ENCODE measurements at regions not wholly inside any gene's neighbourhood (a gene's known extent, or its start where the extent isn't known, plus 50 kb on each side); places are given as distances from the start of the nearest gene placed in this dataset.

DNA sequence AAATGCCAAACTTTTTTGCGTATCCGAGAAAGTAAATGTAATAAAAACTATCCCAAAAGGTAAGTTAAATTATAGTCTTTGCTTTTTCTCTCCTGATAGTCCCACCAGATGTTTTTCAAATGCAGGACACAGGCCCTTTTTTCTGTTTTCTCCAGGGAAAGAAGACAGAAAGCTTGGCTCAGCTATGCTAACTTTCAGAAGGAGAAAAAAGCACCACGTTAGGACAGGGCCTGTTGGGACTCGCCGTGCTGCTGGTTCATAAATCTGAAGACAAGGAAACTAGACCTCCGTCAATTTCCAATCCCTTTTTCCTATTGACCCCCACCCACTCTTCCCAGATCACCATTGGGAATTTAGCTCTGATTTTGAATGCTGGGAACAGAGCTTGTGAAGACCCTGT is 220.9 kb upstream of the SFRP2 start:
- Histone ChIP-seq H3K4me3 (ENCODE audit: low read length in 2 of 2) (no peak overlapping the region), H3K4me1 (ENCODE audit: control insufficient read depth in 2 of 2, insufficient read depth in 2 of 2, low read length in 2 of 2) (no peaks in the 10 kb centered on the region), H3K9me3 (ENCODE audit: control insufficient read depth in 2 of 2, insufficient read depth in 1 of 2, low read length in 1 of 2) (no peaks in the 10 kb centered on the region), H3K27ac (ENCODE audit: low read depth in 1 of 2, low read length in 1 of 2) (no peak overlapping the region), H3K27me3 (ENCODE audit: control insufficient read depth in 2 of 2, insufficient read depth in 1 of 2, low read length in 1 of 2) (no peaks in the 10 kb centered on the region), H3K36me3 (ENCODE audit: control insufficient read depth in 2 of 2, insufficient read depth in 2 of 2, low read length in 1 of 2) (no peaks in the 10 kb centered on the region)
- DNase-seq (ENCODE audit: low read depth in 6 of 9, low spot score in 9 of 9): no peak
- 76% methylated on average over 6 of the region's 6 CpGs for WGBS

DNA sequence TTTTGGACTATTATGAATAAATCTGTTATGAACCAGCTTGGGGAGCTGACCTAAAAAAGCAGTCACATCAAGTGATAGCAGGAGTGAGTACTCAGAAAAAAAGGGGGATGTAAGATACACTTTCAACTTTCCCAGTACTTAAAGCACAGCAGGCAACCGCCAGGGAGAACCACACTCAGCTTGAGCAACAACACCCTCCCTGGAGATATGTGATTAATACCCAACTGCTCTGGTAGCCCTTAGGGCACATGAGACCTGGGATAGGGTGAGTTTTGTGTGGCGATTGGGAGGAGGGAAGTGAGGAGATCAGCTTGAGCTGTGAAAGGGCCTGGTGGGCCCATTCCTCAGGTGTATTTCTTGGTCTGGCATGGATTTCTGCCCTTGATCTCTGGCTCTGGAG is 220.3 kb upstream of the SFRP2 start:
- no peak for DNase-seq (ENCODE audit: low read depth in 6 of 9, low spot score in 9 of 9)
- Histone ChIP-seq H3K27me3 (ENCODE audit: control insufficient read depth in 2 of 2, insufficient read depth in 1 of 2, low read length in 1 of 2) (no peaks in the 10 kb centered on the region), H3K27ac (ENCODE audit: low read depth in 1 of 2, low read length in 1 of 2) (no peak overlapping the region), H3K4me3 (ENCODE audit: low read length in 2 of 2) (no peak overlapping the region), H3K9me3 (ENCODE audit: control insufficient read depth in 2 of 2, insufficient read depth in 1 of 2, low read length in 1 of 2) (no peaks in the 10 kb centered on the region), H3K4me1 (ENCODE audit: control insufficient read depth in 2 of 2, insufficient read depth in 2 of 2, low read length in 2 of 2) (no peaks in the 10 kb centered on the region), H3K36me3 (ENCODE audit: control insufficient read depth in 2 of 2, insufficient read depth in 2 of 2, low read length in 1 of 2) (no peaks in the 10 kb centered on the region)
- 92% methylated on average over 2 of the region's 2 CpGs for WGBS

DNA sequence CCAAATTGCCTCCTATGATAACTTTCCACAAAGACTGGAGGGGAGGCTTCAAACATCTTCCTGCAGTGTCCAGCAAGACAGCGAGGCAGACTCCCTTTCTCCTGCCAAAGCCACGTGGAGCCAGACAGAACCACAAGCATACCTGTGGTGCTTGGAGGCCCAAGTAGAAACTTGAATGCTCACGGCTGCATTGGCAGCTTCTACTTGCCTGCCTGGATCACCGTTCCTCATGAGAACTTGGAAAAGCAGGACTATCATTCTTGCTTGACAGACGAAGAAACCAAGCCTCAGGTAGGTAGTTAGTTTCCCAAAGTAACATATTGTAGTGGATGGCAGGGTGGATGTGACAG is 216.3 kb upstream of the SFRP2 start:
- Histone ChIP-seq H3K27me3 (ENCODE audit: control insufficient read depth in 2 of 2, insufficient read depth in 1 of 2, low read length in 1 of 2) (no peaks in the 10 kb centered on the region), H3K27ac (ENCODE audit: low read depth in 1 of 2, low read length in 1 of 2) (no peak overlapping the region), H3K4me3 (ENCODE audit: low read length in 2 of 2) (no peak overlapping the region), H3K4me1 (ENCODE audit: control insufficient read depth in 2 of 2, insufficient read depth in 2 of 2, low read length in 2 of 2) (no peaks in the 10 kb centered on the region), H3K9me3 (ENCODE audit: control insufficient read depth in 2 of 2, insufficient read depth in 1 of 2, low read length in 1 of 2) (no peaks in the 10 kb centered on the region), H3K36me3 (ENCODE audit: control insufficient read depth in 2 of 2, insufficient read depth in 2 of 2, low read length in 1 of 2) (no peaks in the 10 kb centered on the region)
- no peak for DNase-seq (ENCODE audit: low read depth in 6 of 9, low spot score in 9 of 9)
- 88% methylated on average over 5 of the region's 5 CpGs for WGBS

DNA sequence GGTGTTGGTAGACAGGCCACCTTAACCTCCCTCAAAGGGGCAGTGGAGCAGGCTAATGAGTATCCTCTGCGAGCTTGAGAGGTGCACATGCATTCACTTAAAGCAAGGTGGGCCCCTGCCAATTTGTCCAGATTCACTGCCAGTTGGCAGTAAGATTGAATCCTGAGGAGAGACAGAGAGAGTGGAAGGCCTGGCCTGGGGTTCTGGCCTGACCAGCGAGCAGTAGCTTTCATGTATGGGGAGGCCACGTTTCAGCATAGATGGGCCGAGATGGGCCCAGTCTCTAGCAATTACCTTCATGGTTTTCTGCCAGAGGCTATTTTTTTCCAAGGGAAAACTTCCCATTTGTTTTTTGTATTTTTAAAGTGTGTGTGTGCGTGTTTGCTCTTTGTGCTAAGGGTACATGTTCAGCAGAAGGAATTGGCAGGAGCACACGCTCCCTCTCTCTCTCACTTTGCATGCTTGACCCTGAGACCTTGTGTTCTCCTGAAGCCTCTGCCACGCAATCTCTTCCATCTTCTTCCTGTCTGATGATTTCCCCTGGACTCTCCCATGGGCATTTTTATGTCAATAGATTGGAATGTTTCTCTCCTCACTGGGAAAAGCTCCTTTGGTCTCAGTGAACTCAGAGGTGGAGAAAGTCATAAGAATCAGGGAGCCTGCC is 215.8 kb upstream of the SFRP2 start:
- Histone ChIP-seq H3K4me1 (ENCODE audit: control insufficient read depth in 2 of 2, insufficient read depth in 2 of 2, low read length in 2 of 2) (no peaks in the 10 kb centered on the region), H3K27ac (ENCODE audit: low read depth in 1 of 2, low read length in 1 of 2) (no peak overlapping the region), H3K27me3 (ENCODE audit: control insufficient read depth in 2 of 2, insufficient read depth in 1 of 2, low read length in 1 of 2) (no peaks in the 10 kb centered on the region), H3K36me3 (ENCODE audit: control insufficient read depth in 2 of 2, insufficient read depth in 2 of 2, low read length in 1 of 2) (no peaks in the 10 kb centered on the region), H3K9me3 (ENCODE audit: control insufficient read depth in 2 of 2, insufficient read depth in 1 of 2, low read length in 1 of 2) (no peaks in the 10 kb centered on the region), H3K4me3 (ENCODE audit: low read length in 2 of 2) (no peak overlapping the region)
- 95% methylated on average over 7 of the region's 7 CpGs for WGBS
- no peak for DNase-seq (ENCODE audit: low read depth in 6 of 9, low spot score in 9 of 9)

DNA sequence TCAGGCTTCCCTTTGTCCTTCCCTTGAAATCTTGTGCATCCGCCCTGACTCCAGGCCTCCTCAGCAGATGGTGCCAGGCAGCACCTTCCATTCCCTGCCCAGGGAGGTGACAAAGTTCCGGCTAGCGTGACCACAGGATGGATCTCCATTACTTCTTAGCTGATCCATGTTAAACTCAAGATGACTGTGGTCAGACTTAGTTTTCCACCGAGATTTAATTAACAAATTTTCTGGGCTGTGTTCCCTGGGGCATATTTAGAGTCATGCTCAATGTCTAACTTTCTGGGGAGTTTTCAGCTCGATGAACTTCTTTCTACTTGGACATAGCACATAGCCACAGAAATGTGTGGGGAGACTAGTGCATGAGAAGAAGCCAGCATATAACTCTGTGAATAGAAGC is 215.1 kb upstream of the SFRP2 start:
- no peaks in the 10 kb centered on the region for H3K27me3 ChIP-seq (ENCODE audit: control insufficient read depth in 2 of 2, insufficient read depth in 1 of 2, low read length in 1 of 2)
- no peak overlapping the region for H3K27ac ChIP-seq (ENCODE audit: low read depth in 1 of 2, low read length in 1 of 2)
- H3K4me1 ChIP-seq (ENCODE audit: control insufficient read depth in 2 of 2, insufficient read depth in 2 of 2, low read length in 2 of 2): no peaks in the 10 kb centered on the region
- no peaks in the 10 kb centered on the region for H3K9me3 ChIP-seq (ENCODE audit: control insufficient read depth in 2 of 2, insufficient read depth in 1 of 2, low read length in 1 of 2)
- H3K36me3 ChIP-seq (ENCODE audit: control insufficient read depth in 2 of 2, insufficient read depth in 2 of 2, low read length in 1 of 2): no peaks in the 10 kb centered on the region
- 91% methylated on average over 5 of the region's 5 CpGs for WGBS
- no peak for DNase-seq (ENCODE audit: low read depth in 6 of 9, low spot score in 9 of 9)
- H3K4me3 ChIP-seq (ENCODE audit: low read length in 2 of 2): no peak overlapping the region

DNA sequence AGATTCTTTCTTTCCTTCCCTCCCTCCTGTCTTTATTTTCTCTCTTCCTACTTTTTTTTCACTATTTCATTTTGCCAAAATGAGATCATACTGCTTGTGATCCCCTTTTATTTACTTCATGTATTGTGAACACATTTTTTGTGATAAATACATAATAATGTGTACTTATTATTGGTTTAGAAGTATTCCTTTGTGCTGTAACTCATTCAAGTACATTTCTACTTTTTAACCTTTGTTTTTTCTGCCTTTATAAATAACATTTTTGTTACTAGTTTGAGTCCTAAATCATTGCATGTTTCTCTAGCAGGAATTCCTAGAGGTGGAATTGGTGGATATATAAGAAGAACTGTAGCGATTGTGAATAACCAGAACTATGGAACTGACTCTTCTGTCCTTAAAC is 214.5 kb upstream of the SFRP2 start:
- Histone ChIP-seq H3K4me3 (ENCODE audit: low read length in 2 of 2) (no peak overlapping the region), H3K27me3 (ENCODE audit: control insufficient read depth in 2 of 2, insufficient read depth in 1 of 2, low read length in 1 of 2) (no peaks in the 10 kb centered on the region), H3K4me1 (ENCODE audit: control insufficient read depth in 2 of 2, insufficient read depth in 2 of 2, low read length in 2 of 2) (no peaks in the 10 kb centered on the region), H3K9me3 (ENCODE audit: control insufficient read depth in 2 of 2, insufficient read depth in 1 of 2, low read length in 1 of 2) (no peaks in the 10 kb centered on the region), H3K27ac (ENCODE audit: low read depth in 1 of 2, low read length in 1 of 2) (no peak overlapping the region), H3K36me3 (ENCODE audit: control insufficient read depth in 2 of 2, insufficient read depth in 2 of 2, low read length in 1 of 2) (no peaks in the 10 kb centered on the region)
- DNase-seq (ENCODE audit: low read depth in 6 of 9, low spot score in 9 of 9): no peak
- WGBS: 96% methylated on average over 1 of the region's 1 CpG

DNA sequence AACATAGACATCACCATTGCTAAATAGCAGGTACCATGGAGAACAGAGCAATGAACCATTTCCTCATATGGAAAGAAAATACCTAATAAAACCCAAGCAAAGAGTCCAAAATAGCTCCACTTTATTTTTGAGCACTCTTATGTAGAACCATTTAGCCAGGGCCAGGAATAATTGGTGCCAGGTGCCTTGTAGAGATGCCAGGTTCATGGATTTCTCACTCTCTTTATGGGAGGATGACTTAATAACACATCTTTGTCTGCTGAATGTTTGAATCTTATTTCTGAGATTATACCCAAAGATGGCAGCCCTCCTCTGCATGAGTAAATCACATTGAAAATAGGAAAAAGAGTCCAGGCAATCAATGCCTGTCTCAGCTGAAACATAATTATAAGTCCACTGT is 212.3 kb upstream of the SFRP2 start:
- H3K27me3 ChIP-seq (ENCODE audit: control insufficient read depth in 2 of 2, insufficient read depth in 1 of 2, low read length in 1 of 2): no peaks in the 10 kb centered on the region
- no peaks in the 10 kb centered on the region for H3K4me1 ChIP-seq (ENCODE audit: control insufficient read depth in 2 of 2, insufficient read depth in 2 of 2, low read length in 2 of 2)
- H3K4me3 ChIP-seq (ENCODE audit: low read length in 2 of 2): no peak overlapping the region
- no peak for DNase-seq (ENCODE audit: low read depth in 6 of 9, low spot score in 9 of 9)
- no peaks in the 10 kb centered on the region for H3K9me3 ChIP-seq (ENCODE audit: control insufficient read depth in 2 of 2, insufficient read depth in 1 of 2, low read length in 1 of 2)
- no peak overlapping the region for H3K27ac ChIP-seq (ENCODE audit: low read depth in 1 of 2, low read length in 1 of 2)
- H3K36me3 ChIP-seq (ENCODE audit: control insufficient read depth in 2 of 2, insufficient read depth in 2 of 2, low read length in 1 of 2): no peaks in the 10 kb centered on the region

DNA sequence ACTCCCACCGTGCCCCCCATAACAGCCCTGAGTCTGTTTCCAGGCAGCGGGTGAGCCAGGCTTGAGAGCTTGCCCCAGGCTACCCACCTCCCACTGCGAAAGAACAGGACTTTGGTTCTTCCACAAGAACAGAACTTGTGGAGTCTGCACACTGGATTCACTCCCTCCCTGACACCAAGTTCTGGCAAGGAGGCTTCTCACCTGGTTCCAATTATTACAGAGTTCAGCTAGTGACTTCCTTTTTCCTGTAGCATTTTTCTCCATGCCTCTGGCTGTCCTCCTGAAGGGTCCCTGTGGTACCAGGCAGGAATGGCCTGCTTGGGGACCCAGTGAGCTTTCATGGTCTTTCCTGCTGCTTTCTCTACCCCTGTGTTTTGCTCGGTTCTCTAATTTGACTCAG is 208.6 kb upstream of the SFRP2 start:
- Histone ChIP-seq H3K27ac (ENCODE audit: low read depth in 1 of 2, low read length in 1 of 2) (no peak overlapping the region), H3K36me3 (ENCODE audit: control insufficient read depth in 2 of 2, insufficient read depth in 2 of 2, low read length in 1 of 2) (no peaks in the 10 kb centered on the region), H3K9me3 (ENCODE audit: control insufficient read depth in 2 of 2, insufficient read depth in 1 of 2, low read length in 1 of 2) (no peaks in the 10 kb centered on the region), H3K27me3 (ENCODE audit: control insufficient read depth in 2 of 2, insufficient read depth in 1 of 2, low read length in 1 of 2) (no peaks in the 10 kb centered on the region), H3K4me3 (ENCODE audit: low read length in 2 of 2) (no peak overlapping the region), H3K4me1 (ENCODE audit: control insufficient read depth in 2 of 2, insufficient read depth in 2 of 2, low read length in 2 of 2) (no peaks in the 10 kb centered on the region)
- no peak for DNase-seq (ENCODE audit: low read depth in 6 of 9, low spot score in 9 of 9)
- 70% methylated on average over 4 of the region's 4 CpGs for WGBS

DNA sequence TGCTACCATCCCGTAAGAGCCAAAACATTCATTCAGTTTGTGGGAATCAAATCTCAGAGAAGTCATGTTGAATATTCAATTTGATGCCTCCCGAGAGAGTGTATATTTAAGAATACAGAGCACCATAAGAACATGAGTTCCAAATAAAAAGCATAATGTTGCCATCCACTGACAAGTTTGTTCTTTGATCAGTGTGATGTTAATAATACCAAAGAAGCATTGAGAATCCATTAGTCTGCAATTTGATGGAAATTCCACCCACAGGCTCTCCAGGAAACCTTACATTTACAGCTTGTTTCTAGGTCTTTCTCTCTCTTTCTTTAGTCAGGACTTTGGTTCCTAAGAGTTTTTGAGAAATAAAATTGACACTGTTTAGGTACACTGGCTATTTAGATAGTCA is 200.6 kb upstream of the SFRP2 start:
- no peaks in the 10 kb centered on the region for H3K4me1 ChIP-seq (ENCODE audit: control insufficient read depth in 2 of 2, insufficient read depth in 2 of 2, low read length in 2 of 2)

More for the DNA sequence above, 200.6 kb upstream of the SFRP2 start:
- Histone ChIP-seq H3K9me3 (ENCODE audit: control insufficient read depth in 2 of 2, insufficient read depth in 1 of 2, low read length in 1 of 2) (no peaks in the 10 kb centered on the region), H3K36me3 (ENCODE audit: control insufficient read depth in 2 of 2, insufficient read depth in 2 of 2, low read length in 1 of 2) (no peaks in the 10 kb centered on the region), H3K4me3 (ENCODE audit: low read length in 2 of 2) (no peak overlapping the region), H3K27me3 (ENCODE audit: control insufficient read depth in 2 of 2, insufficient read depth in 1 of 2, low read length in 1 of 2) (no peaks in the 10 kb centered on the region), H3K27ac (ENCODE audit: low read depth in 1 of 2, low read length in 1 of 2) (no peak overlapping the region)
- no peak for DNase-seq (ENCODE audit: low read depth in 6 of 9, low spot score in 9 of 9)
- WGBS: 98% methylated on average over 2 of the region's 2 CpGs

Data from thymus (tissue), 11 donors.